HepG2 (cell line): ENCODE measurements at regions not wholly inside any gene's neighbourhood (a gene's known extent, or its start where the extent isn't known, plus 50 kb on each side); places are given as distances from the start of the nearest gene placed in this dataset.

Source experiments
- ATAC-seq: fragments of 200-7000 bp; cut with Tn5 transposase; 3 replicates; pipeline ENCODE4 v1.9.1; 2020; ENCODE audit warnings: mild to moderate bottlenecking, moderate library complexity
- BruUV-seq: library from RNA; stranded (reverse); fragments of 400-500 nt; replicated peaks from 2 replicates; lab custom pipeline; 2021; lab: Mats Ljungman, UMichigan
- CTCF ChIA-PET: fragments of 300-600 bp; formaldehyde crosslinking; extraction: SDS; loops from one replicate; lab custom pipeline; 2021; ENCODE audit warnings: low total read pairs, inconsistent platforms, low intra/inter-chr PET ratio; lab: Yijun Ruan, JAX
- POLR2A ChIA-PET: fragments of 350-600 bp; sonication (Branson Sonifier 250); formaldehyde crosslinking; loops from one replicate; lab custom pipeline; 2020; ENCODE audit warnings: antibody characterized with exemption, inconsistent platforms; lab: Yijun Ruan, JAX
- DNase-seq: peaks from one replicate; pipeline ENCODE4 v3.0.0-alpha.2; 2015; ENCODE audit warnings: low spot score
- FAIRE-seq: peaks from 3 replicates; lab custom pipeline; 2011; peaks lifted over from hg19 to GRCh38; lab: Jason Lieb, UNC
- H2AFZ ChIP-seq: one replicate; pipeline ENCODE4 v1.6.1; 2011; ENCODE audit warnings: low read length, inconsistent platforms
- H3K27ac ChIP-seq: fragments of 300-600 bp; 3 replicates; pipeline ENCODE4 v1.8.0; 2011; ENCODE audit warnings: mixed run types, mild to moderate bottlenecking, mixed read lengths, low read length, inconsistent platforms; ENCODE audit not compliant: insufficient read depth; ENCODE audit errors: extremely low read length
- H3K27me3 ChIP-seq, 2 experiments: fragments of 200-600 bp in 1 of 2; 2 replicates in 1 of 2; 3 replicates in 1 of 2; pipeline versions ENCODE4 v1.6.0 to v1.8.0; 2011; ENCODE audit warnings: low read length in 2 of 2, mild to moderate bottlenecking in 2 of 2, moderate library complexity in 2 of 2, inconsistent platforms in 1 of 2; ENCODE audit not compliant: insufficient read depth in 2 of 2, control insufficient read depth in 1 of 2
- H3K36me3 ChIP-seq, 2 experiments: fragments of 200-600 bp in 1 of 2; replicated peaks in 1 of 2; 2 replicates in 1 of 2; 3 replicates in 1 of 2; pipeline versions ENCODE4 v1.5.1 to v1.8.0; 2011; ENCODE audit warnings: low read length in 2 of 2, inconsistent platforms in 1 of 2; ENCODE audit not compliant: insufficient read depth in 2 of 2, control insufficient read depth in 1 of 2
- H3K4me1 ChIP-seq: 2 replicates; pipeline ENCODE4 v1.5.1; 2012; ENCODE audit warnings: low read length, inconsistent platforms; ENCODE audit not compliant: insufficient read depth
- H3K4me2 ChIP-seq: 2 replicates; pipeline ENCODE4 v1.6.0; 2011; ENCODE audit warnings: low read depth, low read length, inconsistent platforms
- H3K4me3 ChIP-seq, 3 experiments: fragments of 200-600 bp in 1 of 3; sonication (generic), shearing (Covaris generic) in 1 of 3; replicated peaks in 1 of 3; 2 replicates each; pipeline ENCODE4 v1.5.1; 2011 to 2016; ENCODE audit warnings: low read length in 3 of 3, inconsistent platforms in 2 of 3, low read depth in 2 of 3, mild to moderate bottlenecking in 2 of 3, control low read depth in 1 of 3, mixed read lengths in 1 of 3; ENCODE audit not compliant: insufficient read depth in 1 of 3
- H3K79me2 ChIP-seq: one replicate; pipeline ENCODE4 v1.6.1; 2011; ENCODE audit warnings: low read length, inconsistent platforms; ENCODE audit not compliant: insufficient read depth
- H3K9ac ChIP-seq: 2 replicates; pipeline ENCODE4 v1.6.0; 2011; ENCODE audit warnings: mild to moderate bottlenecking, low read depth, low read length, inconsistent platforms; ENCODE audit not compliant: insufficient read depth
- H3K9me3 ChIP-seq: 2 replicates; pipeline ENCODE4 v1.5.1; 2012; ENCODE audit warnings: mild to moderate bottlenecking, low read length
- H4K20me1 ChIP-seq: 2 replicates; pipeline ENCODE4 v1.6.0; 2011; ENCODE audit warnings: inconsistent platforms, mild to moderate bottlenecking, low read length, moderate library complexity; ENCODE audit not compliant: insufficient read depth
- CCAR2 ChIP-seq: fragments of 200-400 bp; formaldehyde crosslinking; optimal IDR thresholded peaks from 2 replicates; pipeline ENCODE3; 2018; ENCODE audit warnings: low read depth, mild to moderate bottlenecking, low read length, moderate library complexity
- CEBPZ ChIP-seq: IDR thresholded peaks from 2 replicates; pipeline ENCODE4 v1.6.1; 2012; ENCODE audit warnings: low read length, improper control_type of control experiment
- HNRNPUL1 ChIP-seq: fragments of 200-400 bp; formaldehyde crosslinking; IDR thresholded peaks from 2 replicates; pipeline ENCODE4 v1.6.1; 2017; ENCODE audit warnings: low read depth, mild to moderate bottlenecking, low read length, moderate library complexity
- RAD21 ChIP-seq: fragments of 450-650 bp; formaldehyde crosslinking; IDR thresholded peaks from 2 replicates; pipeline ENCODE4 v1.5.0; 2020; ENCODE audit warnings: mild to moderate bottlenecking
- THYN1 ChIP-seq: sonication (generic); formaldehyde crosslinking; IDR thresholded peaks from 2 replicates; pipeline ENCODE4 v1.8.1; 2023; ENCODE audit warnings: low read depth, mild to moderate bottlenecking, moderate library complexity, missing genetic modification reagents, borderline replicate concordance
- ZBTB3 ChIP-seq: sonication (generic); formaldehyde crosslinking; IDR thresholded peaks from 2 replicates; pipeline ENCODE4 v1.4.0; 2020; ENCODE audit warnings: low read depth, mild to moderate bottlenecking, moderate library complexity, missing genetic modification reagents, borderline replicate concordance
- ZNF644 ChIP-seq: IDR thresholded peaks from 2 replicates; pipeline ENCODE4 v1.6.1; 2016; ENCODE audit warnings: low read depth
- ZNF782 ChIP-seq: sonication (generic); formaldehyde crosslinking; IDR thresholded peaks from 2 replicates; pipeline ENCODE4 v1.4.0; 2020; ENCODE audit warnings: missing genetic modification reagents, mild to moderate bottlenecking, borderline replicate concordance
- WGBS: methylation state at CpG from one replicate; pipeline ENCODE4 v1.1.6; 2017; ENCODE audit warnings: low lambda C conversion rate; 5-methylcytosine and 5-hydroxymethylcytosine counted together
- in situ Hi-C: cut with HindIII; loops from 2 replicates; pipeline ENCODE4 v1.10.0; 2017; ENCODE audit warnings: low pct_unique_long_range_greater_than_20kb; ENCODE audit not compliant: extremely low pct_ligation_motif_present
- intact Hi-C: fragments of 100-400 bp; cut with micrococcal nuclease; formaldehyde crosslinking; loops from one replicate; pipeline ENCODE4 v1.10.0; 2022; ENCODE audit not compliant: unreplicated experiment

- no peaks in the 10 kb centered on the region for H3K27me3 ChIP-seq
- H3K27ac ChIP-seq, result no peak overlapping the region
- CTCF ChIA-PET, result no interaction called here
- no peak overlapping the region for H3K4me2 ChIP-seq
- no peak for FAIRE-seq
- POLR2A ChIA-PET, result no interaction called here
- H3K9me3 ChIP-seq, result no peaks in the 10 kb centered on the region; the same call in 1 of the 2 replicates
- no peaks in the 10 kb centered on the region for H3K36me3 ChIP-seq
- no TSS peak for BruUV-seq
- no peaks in the 10 kb centered on the region for H3K4me1 ChIP-seq
- no peak for DNase-seq
- H3K4me3 ChIP-seq, result no peak overlapping the region
- WGBS, result 4% methylated on average over 2 of the region's 2 CpGs
- H3K9ac ChIP-seq, result no peak overlapping the region
- no peak overlapping the region for H2AFZ ChIP-seq
- intact Hi-C loops (no loop called here), in situ Hi-C loops (no loop called here)
- no peak for TF ChIP-seq RAD21
- TF ChIP-seq ZNF644, result no peak
- no peak for TF ChIP-seq ZBTB3 (CRISPR knock-in tag)
- no peak for TF ChIP-seq CCAR2
- no peak for TF ChIP-seq HNRNPUL1
- no peak for TF ChIP-seq CEBPZ
- TF ChIP-seq ZNF782, result no peak
- TF ChIP-seq THYN1 (CRISPR knock-in tag), result no peak
- no peak for ATAC-seq
- H4K20me1 ChIP-seq, result no peaks in the 10 kb centered on the region
- no peaks in the 10 kb centered on the region for H3K79me2 ChIP-seq
Observed at GRCh38 chr13:107531816-107532215, 683.5 kb downstream of the LIG4 start.
